ENCODE measurements at regions not wholly inside any gene's neighbourhood (a gene's known extent, or its start where the extent isn't known, plus 50 kb on each side); places are given as distances from the start of the nearest gene placed in this dataset.

GRCh38 chr22:48560836-48561235 is 1266.8 kb downstream of the BRD1 start:
- H3K27me3 ChIP-seq: no peaks in the 10 kb centered on the region
- TF ChIP-seq CTCF (IDR thresholded peaks at IDR 0.05) (no peak), POLR2A (IDR thresholded peaks at IDR 0.05) (no peak), POLR2AphosphoS5 (IDR thresholded peaks at IDR 0.05) (no peak), EP300 (IDR thresholded peaks at IDR 0.05) (no peak)
- 66 to 91% methylated on average over 5 of the region's 5 CpGs for WGBS, 2 donors
- intact Hi-C loops (cut with DNase I): no loop called here
- DNase-seq: no peak
- no peak overlapping the region for H3K27ac ChIP-seq
- no peaks in the 10 kb centered on the region for H3K36me3 ChIP-seq
- no peaks in the 10 kb centered on the region for H3K9me3 ChIP-seq
- H3K4me3 ChIP-seq: no peak overlapping the region
- H3K4me1 ChIP-seq: no peaks in the 10 kb centered on the region

- intact Hi-C loops (cut with DNase I): no loop called here
- TF ChIP-seq POLR2A (IDR thresholded peaks at IDR 0.05) (no peak), EP300 (IDR thresholded peaks at IDR 0.05) (no peak), CTCF (IDR thresholded peaks at IDR 0.05) (no peak), POLR2AphosphoS5 (IDR thresholded peaks at IDR 0.05) (no peak)
- Histone ChIP-seq H3K36me3 (no peaks in the 10 kb centered on the region), H3K4me3 (no peak overlapping the region), H3K27ac (no peak overlapping the region), H3K4me1 (no peaks in the 10 kb centered on the region), H3K9me3 (no peaks in the 10 kb centered on the region), H3K27me3 (peaks cover 0 to 2% (median 0%) of the 10 kb centered on the region in 3 donors)
- DNase-seq: no peak
- WGBS, 2 donors: 77 to 89% methylated on average over 9 of the region's 9 CpGs
Measured at GRCh38 chr22:48560389-48560751, 1267.3 kb downstream of the BRD1 start.

- H3K27me3 ChIP-seq: peaks cover 0 to 7% (median 0%) of the 10 kb centered on the region in 3 donors
Measured at GRCh38 chr22:48559647-48560388, 1267.9 kb downstream of the BRD1 start.

GRCh38 chr22:48558606-48559402 is 1268.9 kb downstream of the BRD1 start:
- Histone ChIP-seq H3K9me3 (no peaks in the 10 kb centered on the region), H3K27ac (no peak overlapping the region), H3K36me3 (no peaks in the 10 kb centered on the region), H3K4me3 (no peak overlapping the region), H3K27me3 (peaks cover 0 to 8% (median 0%) of the 10 kb centered on the region in 3 donors), H3K4me1 (no peaks in the 10 kb centered on the region)
- 82 to 92% methylated on average over 25 of the region's 25 CpGs for WGBS, 2 donors
- no peak for DNase-seq
- intact Hi-C loops (cut with DNase I): no loop called here
- TF ChIP-seq POLR2AphosphoS5 (IDR thresholded peaks at IDR 0.05) (no peak), CTCF (IDR thresholded peaks at IDR 0.05) (no peak), POLR2A (IDR thresholded peaks at IDR 0.05) (no peak)

More at GRCh38 chr22:48559647-48560388, 1267.9 kb downstream of the BRD1 start:
- intact Hi-C loops (cut with DNase I): no loop called here
- Histone ChIP-seq H3K4me3 (no peak overlapping the region), H3K4me1 (no peaks in the 10 kb centered on the region), H3K27ac (no peak overlapping the region), H3K36me3 (no peaks in the 10 kb centered on the region), H3K9me3 (no peaks in the 10 kb centered on the region)
- 80 to 84% methylated on average over 38 of the region's 38 CpGs for WGBS, 2 donors
- TF ChIP-seq CTCF (IDR thresholded peaks at IDR 0.05) (no peak), POLR2AphosphoS5 (IDR thresholded peaks at IDR 0.05) (no peak), EP300 (IDR thresholded peaks at IDR 0.05) (no peak), POLR2A (IDR thresholded peaks at IDR 0.05) (no peak)
- no peak for DNase-seq
